ENCODE measurements at regions not wholly inside any gene's neighbourhood (a gene's known extent, or its start where the extent isn't known, plus 50 kb on each side); places are given as distances from the start of the nearest gene placed in this dataset.

- TF ChIP-seq REST (IDR thresholded peaks at IDR 0.05; ENCODE audit: insufficient replicate concordance, low read depth) (no peak), POLR2AphosphoS5 (IDR thresholded peaks at IDR 0.05; ENCODE audit: low read depth) (no peak), CTCF (IDR thresholded peaks at IDR 0.05; ENCODE audit: insufficient read depth, low read length) (no peak), GABPA (IDR thresholded peaks at IDR 0.05; ENCODE audit: low read depth) (no peak)
Measured at GRCh38 chr2:226158229-226158628, 641.4 kb downstream of the IRS1 start.
